Peyer's patch (tissue), 4 donors: ENCODE measurements at regions not wholly inside any gene's neighbourhood (a gene's known extent, or its start where the extent isn't known, plus 50 kb on each side); places are given as distances from the start of the nearest gene placed in this dataset.

Experiments used
- DNase-seq, 3 donors: peaks; one replicate each; pipeline ENCODE4 v3.0.0-alpha.2; 2017 to 2019
- H3K27ac ChIP-seq, 4 donors: fragments of 200-600 bp; sonication (generic); one replicate each; pipeline ENCODE4 v1.5.1; 2016 to 2019
- H3K27me3 ChIP-seq, 2 donors: fragments of 200-600 bp; sonication (generic); one replicate each; pipeline ENCODE4 v1.5.1; 2019
- H3K36me3 ChIP-seq, 3 donors: fragments of 200-600 bp; sonication (generic); one replicate each; pipeline ENCODE4 v1.5.1; 2016 to 2019
- H3K4me1 ChIP-seq, 4 donors: fragments of 200-600 bp; sonication (generic); one replicate each; pipeline ENCODE4 v1.5.1; 2016 to 2019
- H3K4me3 ChIP-seq, 4 donors: fragments of 200-600 bp; sonication (generic); 1 replicate in 3 of 4; 2 replicates in 1 of 4; pipeline ENCODE4 v1.5.1; 2016 to 2019; ENCODE audit warnings: mild to moderate bottlenecking in 1 of 4
- H3K9me3 ChIP-seq, 4 donors: fragments of 200-600 bp; sonication (generic); one replicate each; pipeline ENCODE4 v1.5.1; 2016 to 2019; ENCODE audit warnings: mild to moderate bottlenecking in 1 of 4
- POLR2A ChIP-seq, 2 donors: fragments of 450-650 bp; IDR thresholded peaks; one replicate each; pipeline ENCODE4 v1.5.1; 2017; ENCODE audit warnings: antibody characterized with exemption in 2 of 2, mild to moderate bottlenecking in 2 of 2, moderate library complexity in 2 of 2
- TF ChIP-seq, protein P1 (sequence below), 6 experiments: fragments of 450-650 bp in 4 of 6; fragments of 200-600 bp in 2 of 6; sonication (generic) in 1 of 6; IDR thresholded peaks; one replicate each; pipeline ENCODE4 v1.5.1; 2017 to 2019; ENCODE audit warnings: antibody characterized with exemption in 6 of 6, mild to moderate bottlenecking in 3 of 6, moderate library complexity in 1 of 6

DNA sequence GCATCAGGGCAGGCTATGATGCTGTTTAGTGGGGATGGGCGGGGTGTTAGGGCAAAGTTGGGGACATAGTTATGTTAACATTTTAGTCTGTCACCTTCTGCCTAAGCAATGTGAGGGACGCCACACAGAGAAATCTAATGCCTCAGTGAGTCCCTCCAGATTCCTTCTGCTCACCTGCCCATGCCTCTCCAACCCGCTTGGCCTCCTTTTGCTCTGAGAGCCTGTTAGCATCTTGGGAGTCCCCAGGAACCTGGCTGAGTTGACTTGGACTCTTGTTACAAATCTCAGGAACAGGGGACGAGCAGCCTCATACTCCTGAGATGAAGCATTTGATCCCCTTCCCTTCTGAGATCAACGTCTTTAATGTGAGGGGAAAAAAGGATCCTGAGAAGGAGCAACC lies 336.8 kb downstream of the CCSER2 start:
- H3K27ac ChIP-seq: no peak overlapping the region
- no peaks in the 10 kb centered on the region for H3K9me3 ChIP-seq
- H3K4me3 ChIP-seq: no peak overlapping the region
- TF ChIP-seq, protein P1, sequence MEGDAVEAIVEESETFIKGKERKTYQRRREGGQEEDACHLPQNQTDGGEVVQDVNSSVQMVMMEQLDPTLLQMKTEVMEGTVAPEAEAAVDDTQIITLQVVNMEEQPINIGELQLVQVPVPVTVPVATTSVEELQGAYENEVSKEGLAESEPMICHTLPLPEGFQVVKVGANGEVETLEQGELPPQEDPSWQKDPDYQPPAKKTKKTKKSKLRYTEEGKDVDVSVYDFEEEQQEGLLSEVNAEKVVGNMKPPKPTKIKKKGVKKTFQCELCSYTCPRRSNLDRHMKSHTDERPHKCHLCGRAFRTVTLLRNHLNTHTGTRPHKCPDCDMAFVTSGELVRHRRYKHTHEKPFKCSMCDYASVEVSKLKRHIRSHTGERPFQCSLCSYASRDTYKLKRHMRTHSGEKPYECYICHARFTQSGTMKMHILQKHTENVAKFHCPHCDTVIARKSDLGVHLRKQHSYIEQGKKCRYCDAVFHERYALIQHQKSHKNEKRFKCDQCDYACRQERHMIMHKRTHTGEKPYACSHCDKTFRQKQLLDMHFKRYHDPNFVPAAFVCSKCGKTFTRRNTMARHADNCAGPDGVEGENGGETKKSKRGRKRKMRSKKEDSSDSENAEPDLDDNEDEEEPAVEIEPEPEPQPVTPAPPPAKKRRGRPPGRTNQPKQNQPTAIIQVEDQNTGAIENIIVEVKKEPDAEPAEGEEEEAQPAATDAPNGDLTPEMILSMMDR (IDR thresholded peaks at IDR 0.05): no peak
- no peak for TF ChIP-seq POLR2A (IDR thresholded peaks at IDR 0.05)
- H3K36me3 ChIP-seq: no peaks in the 10 kb centered on the region
- DNase-seq: no peak
- H3K4me1 ChIP-seq: no peaks in the 10 kb centered on the region
- H3K27me3 ChIP-seq: no peaks in the 10 kb centered on the region

DNA sequence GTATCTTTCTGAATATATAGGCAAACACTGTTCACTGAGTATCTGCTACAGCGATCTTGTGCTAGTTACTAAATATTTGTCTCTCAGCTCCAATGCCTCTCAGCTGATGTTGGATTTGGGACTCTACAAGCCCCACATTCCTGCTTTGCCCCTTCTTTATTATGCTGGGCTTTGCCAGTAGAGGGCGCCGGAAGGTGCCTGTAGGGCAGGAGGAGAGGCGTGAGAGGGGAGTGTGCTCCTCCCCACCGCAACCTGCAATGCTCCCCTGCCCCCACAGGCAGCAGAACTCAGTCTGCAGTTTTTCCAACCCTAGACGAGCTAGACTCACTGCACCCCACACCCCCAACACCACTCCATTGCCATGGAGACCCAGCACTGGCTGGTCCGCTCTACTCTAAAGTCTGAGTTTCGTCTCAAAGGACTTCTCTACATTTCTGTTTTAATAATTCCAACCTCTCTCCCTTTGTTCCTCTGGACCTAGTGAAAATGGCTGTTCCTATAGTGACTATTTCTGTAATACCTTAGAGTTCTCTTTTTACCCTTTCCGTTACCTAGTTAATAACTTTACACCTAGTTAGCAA lies 337.6 kb downstream of the CCSER2 start:
- H3K36me3 ChIP-seq: no peaks in the 10 kb centered on the region
- no peak for DNase-seq
- no peaks in the 10 kb centered on the region for H3K9me3 ChIP-seq
- H3K4me1 ChIP-seq: no peaks in the 10 kb centered on the region
- no peaks in the 10 kb centered on the region for H3K27me3 ChIP-seq
- H3K27ac ChIP-seq: no peak overlapping the region
- TF ChIP-seq, protein P1 (IDR thresholded peaks at IDR 0.05): peak in 2 of 6 experiments; percentile 7 to 20
- TF ChIP-seq POLR2A (IDR thresholded peaks at IDR 0.05): no peak
- H3K4me3 ChIP-seq: no peak overlapping the region

DNA sequence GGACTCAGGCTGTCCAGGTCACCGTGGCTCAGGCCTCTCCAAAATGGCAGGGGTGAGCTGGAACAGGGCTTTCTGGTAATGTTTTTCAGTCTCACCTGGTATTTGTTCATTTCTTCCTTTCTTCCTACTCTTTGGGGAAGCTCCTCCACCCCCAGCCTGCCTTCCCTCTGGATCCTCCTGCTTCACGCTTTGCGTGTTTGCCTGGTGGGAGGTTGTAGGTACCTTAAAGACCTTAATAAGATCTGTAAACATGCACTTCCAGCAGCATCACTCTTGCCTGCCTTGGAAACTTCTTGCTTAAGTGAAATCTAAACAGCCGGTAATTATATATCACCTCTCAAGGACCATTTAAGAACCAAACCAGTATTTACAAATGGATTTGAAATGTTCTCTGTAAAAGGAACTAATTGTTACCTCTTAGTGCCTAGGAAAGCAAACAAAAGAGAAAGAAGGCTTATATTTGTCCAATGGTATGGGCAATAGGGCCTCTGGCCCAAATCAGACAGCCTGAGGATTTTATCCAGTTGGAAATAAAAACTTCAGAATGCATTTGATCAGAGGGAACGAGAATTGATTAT lies 339.9 kb downstream of the CCSER2 start:
- no peak for TF ChIP-seq POLR2A (IDR thresholded peaks at IDR 0.05)
- TF ChIP-seq, protein P1 (IDR thresholded peaks at IDR 0.05): no peak
- no peaks in the 10 kb centered on the region for H3K36me3 ChIP-seq
- no peaks in the 10 kb centered on the region for H3K9me3 ChIP-seq
- no peaks in the 10 kb centered on the region for H3K4me1 ChIP-seq
- no peaks in the 10 kb centered on the region for H3K27me3 ChIP-seq
- no peak for DNase-seq
- H3K27ac ChIP-seq: no peak overlapping the region
- H3K4me3 ChIP-seq: no peak overlapping the region

DNA sequence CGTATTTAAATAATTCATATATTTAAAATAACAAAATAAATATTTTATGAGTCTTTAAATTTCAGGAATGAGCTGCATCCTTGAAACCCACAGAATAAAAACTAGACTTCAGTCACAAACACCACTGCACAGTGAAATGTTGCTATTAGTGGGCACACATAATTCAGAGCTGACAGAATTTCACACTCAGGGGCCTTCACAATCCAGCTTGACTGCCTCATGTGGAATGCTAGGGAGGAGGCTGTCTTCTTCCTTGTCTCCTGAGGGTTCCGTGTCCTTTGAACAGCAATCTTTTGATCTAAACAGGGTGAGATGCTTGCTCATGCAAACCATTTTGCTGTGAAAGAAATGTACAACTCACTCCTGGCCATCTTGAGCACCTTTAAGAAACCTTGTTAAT lies 346.7 kb downstream of the CCSER2 start:
- DNase-seq: no peak
- Histone ChIP-seq H3K4me1 (no peaks in the 10 kb centered on the region), H3K27me3 (no peaks in the 10 kb centered on the region), H3K36me3 (no peaks in the 10 kb centered on the region), H3K27ac (no peak overlapping the region), H3K4me3 (no peak overlapping the region), H3K9me3 (no peaks in the 10 kb centered on the region)
- no peak for TF ChIP-seq POLR2A (IDR thresholded peaks at IDR 0.05)
- TF ChIP-seq, protein P1 (IDR thresholded peaks at IDR 0.05): no peak

DNA sequence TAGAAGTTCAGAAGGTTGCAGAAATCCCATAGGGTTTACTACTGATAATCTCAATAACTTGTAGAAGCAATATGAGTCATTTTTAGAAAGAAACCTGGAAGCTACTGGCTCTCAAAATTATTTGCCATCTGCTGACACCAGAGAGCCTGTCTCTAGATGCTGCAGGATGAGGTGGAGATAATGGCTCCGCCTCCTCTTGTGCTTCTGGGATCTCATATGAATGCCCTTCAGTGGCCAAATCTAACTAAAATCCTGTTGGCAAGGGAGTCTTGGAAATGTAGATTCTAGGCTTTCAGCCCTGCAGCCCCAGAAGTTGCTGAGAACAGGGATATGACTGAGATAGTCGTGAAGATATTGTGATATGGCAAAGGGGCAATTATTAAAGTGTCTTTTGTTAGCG lies 348.1 kb downstream of the CCSER2 start:
- Histone ChIP-seq H3K27me3 (no peaks in the 10 kb centered on the region), H3K36me3 (no peaks in the 10 kb centered on the region), H3K4me3 (no peak overlapping the region), H3K4me1 (no peaks in the 10 kb centered on the region), H3K9me3 (no peaks in the 10 kb centered on the region), H3K27ac (no peak overlapping the region)
- no peak for DNase-seq
- no peak for TF ChIP-seq POLR2A (IDR thresholded peaks at IDR 0.05)
- TF ChIP-seq, protein P1 (IDR thresholded peaks at IDR 0.05): no peak
